ENCODE measurements at regions not wholly inside any gene's neighbourhood (a gene's known extent, or its start where the extent isn't known, plus 50 kb on each side); places are given as distances from the start of the nearest gene placed in this dataset.

GRCh38 chr2:240213476-240214421 is 73.3 kb upstream of the OTOS start:
- 76 to 83% (median 80%) methylated on average over 22 of the region's 22 CpGs for WGBS, 3 donors
- Histone ChIP-seq H3K9me3 (no peaks in the 10 kb centered on the region), H3K4me3 (no peak overlapping the region), H3K36me3 (no peaks in the 10 kb centered on the region), H3K27ac (no peak overlapping the region), H3K4me1 (ENCODE audit: insufficient read depth) (no peaks in the 10 kb centered on the region), H3K27me3 (no peaks in the 10 kb centered on the region)
- no peak for TF ChIP-seq POLR2A (IDR thresholded peaks at IDR 0.05)
- no peak for TF ChIP-seq EP300 (IDR thresholded peaks at IDR 0.05)
- no peak for TF ChIP-seq CTCF (IDR thresholded peaks at IDR 0.05)
- DNase-seq = peak in 2 of 5 donors; percentile 9 to 23
- intact Hi-C loops (cut with DNase I) = no loop called here

- Histone ChIP-seq H3K4me1 (ENCODE audit: insufficient read depth) (no peaks in the 10 kb centered on the region), H3K4me3 (no peak overlapping the region), H3K27ac (no peak overlapping the region), H3K36me3 (no peaks in the 10 kb centered on the region), H3K27me3 (no peaks in the 10 kb centered on the region), H3K9me3 (no peaks in the 10 kb centered on the region)
- intact Hi-C loops (cut with DNase I) = no loop called here
- TF ChIP-seq CTCF (IDR thresholded peaks at IDR 0.05) = no peak
- no peak for TF ChIP-seq EP300 (IDR thresholded peaks at IDR 0.05)
- TF ChIP-seq POLR2A (IDR thresholded peaks at IDR 0.05) = no peak
- DNase-seq = peak in 1 of 5 donors; percentile 27
- 84 to 91% (median 86%) methylated on average over 25 of the region's 25 CpGs for WGBS, 3 donors
Observed at GRCh38 chr2:240214790-240215675, 74.6 kb upstream of the OTOS start.

- Histone ChIP-seq H3K36me3 (no peaks in the 10 kb centered on the region), H3K27ac (no peak overlapping the region), H3K9me3 (no peaks in the 10 kb centered on the region), H3K4me1 (ENCODE audit: insufficient read depth) (no peaks in the 10 kb centered on the region), H3K4me3 (no peak overlapping the region), H3K27me3 (no peaks in the 10 kb centered on the region)
- no peak for TF ChIP-seq CTCF (IDR thresholded peaks at IDR 0.05)
- 90 to 92% (median 91%) methylated on average over 8 of the region's 8 CpGs for WGBS, 3 donors
- DNase-seq = peak in 1 of 5 donors; percentile 6
- intact Hi-C loops (cut with DNase I) = no loop called here
Observed at GRCh38 chr2:240215676-240216051, 75.2 kb upstream of the OTOS start.

- Histone ChIP-seq H3K4me3 (no peak overlapping the region), H3K9me3 (no peaks in the 10 kb centered on the region), H3K36me3 (no peaks in the 10 kb centered on the region), H3K27ac (no peak overlapping the region), H3K27me3 (no peaks in the 10 kb centered on the region), H3K4me1 (ENCODE audit: insufficient read depth) (no peaks in the 10 kb centered on the region)
- intact Hi-C loops (cut with DNase I) = no loop called here
- WGBS, 3 donors = 73 to 83% (median 80%) methylated on average over 8 of the region's 8 CpGs
- peak in 1 of 5 donors; percentile 7 for DNase-seq
- TF ChIP-seq POLR2A (IDR thresholded peaks at IDR 0.05) = no peak
- no peak for TF ChIP-seq CTCF (IDR thresholded peaks at IDR 0.05)
- TF ChIP-seq EP300 (IDR thresholded peaks at IDR 0.05) = no peak
Observed at GRCh38 chr2:240216167-240216566, 75.7 kb upstream of the OTOS start.
